SK-N-SH (cell line): ENCODE measurements at regions not wholly inside any gene's neighbourhood (a gene's known extent, or its start where the extent isn't known, plus 50 kb on each side); places are given as distances from the start of the nearest gene placed in this dataset.

Experiments
- CTCF ChIA-PET: fragments of 300-600, 350-600 bp; formaldehyde crosslinking; extraction: SDS; loops from one replicate; lab custom pipeline; 2021; lab: Yijun Ruan, JAX
- POLR2A ChIA-PET: fragments of 350-600 bp; sonication (Branson Sonifier 250); formaldehyde crosslinking; extraction: SDS; loops from one replicate; lab custom pipeline; 2020; ENCODE audit warnings: antibody characterized with exemption, inconsistent platforms; lab: Yijun Ruan, JAX
- DNase-seq: peaks from one replicate; pipeline ENCODE4 v3.0.0; 2012
- H2AFZ ChIP-seq: fragments of 200-600 bp; sonication (generic); 2 replicates; pipeline ENCODE4 v1.8.1; 2016; ENCODE audit warnings: antibody characterized with exemption, mild to moderate bottlenecking, low read depth
- H3F3A ChIP-seq: fragments of 200-600 bp; sonication (generic); replicated peaks from 2 replicates; pipeline ENCODE3; 2016; ENCODE audit warnings: antibody characterized with exemption, mild to moderate bottlenecking; ENCODE audit not compliant: insufficient read depth
- H3K27ac ChIP-seq, 2 experiments: fragments of 200-500 bp in 1 of 2; fragments of 200-600 bp in 1 of 2; sonication (Bioruptor generic) in 1 of 2; sonication (generic), shearing (Covaris generic) in 1 of 2; 2 replicates each; pipeline versions ENCODE4 v1.5.1 to v1.6.1; 2014 to 2016; ENCODE audit warnings: low read depth in 2 of 2, inconsistent platforms in 1 of 2, low read length in 1 of 2, mild to moderate bottlenecking in 1 of 2, mixed read lengths in 1 of 2
- H3K27me3 ChIP-seq: fragments of 200-600 bp; sonication (generic), shearing (Covaris generic); 2 replicates; pipeline ENCODE4 v1.6.1; 2016; ENCODE audit warnings: mixed run types; ENCODE audit not compliant: insufficient read depth
- H3K36me3 ChIP-seq, 2 experiments: fragments of 200-500 bp in 1 of 2; fragments of 200-600 bp in 1 of 2; sonication (Bioruptor generic) in 1 of 2; sonication (generic) in 1 of 2; replicated peaks in 1 of 2; 2 replicates each; pipeline versions ENCODE3 to v1.5.1; 2014 to 2016; ENCODE audit warnings: low read length in 1 of 2, mild to moderate bottlenecking in 1 of 2; ENCODE audit not compliant: insufficient read depth in 2 of 2, control insufficient read depth in 1 of 2
- H3K4me1 ChIP-seq, 2 experiments: fragments of 200-500 bp in 1 of 2; fragments of 200-600 bp in 1 of 2; sonication (Bioruptor generic) in 1 of 2; sonication (generic), shearing (Covaris generic) in 1 of 2; 2 replicates each; pipeline versions ENCODE4 v1.5.1 to v1.6.1; 2014 to 2016; ENCODE audit warnings: low read depth in 1 of 2, low read length in 1 of 2, mixed run types in 1 of 2; ENCODE audit not compliant: insufficient read depth in 2 of 2, control insufficient read depth in 1 of 2
- H3K4me2 ChIP-seq: fragments of 200-600 bp; sonication (generic), shearing (Covaris generic); 2 replicates; pipeline ENCODE4 v1.6.1; 2017; ENCODE audit warnings: mixed run types
- H3K4me3 ChIP-seq, 2 experiments: fragments of 200-500 bp in 1 of 2; fragments of 200-600 bp in 1 of 2; sonication (Bioruptor generic) in 1 of 2; sonication (generic), shearing (Covaris generic) in 1 of 2; 2 replicates each; pipeline versions ENCODE4 v1.5.1 to v1.8.1; 2014 to 2016; ENCODE audit warnings: low read depth in 2 of 2, inconsistent platforms in 1 of 2, low read length in 1 of 2, mild to moderate bottlenecking in 1 of 2, mixed read lengths in 1 of 2, moderate library complexity in 1 of 2
- H3K79me2 ChIP-seq: fragments of 200-600 bp; sonication (generic); 2 replicates; pipeline ENCODE4 v1.8.1; 2017; ENCODE audit warnings: mild to moderate bottlenecking; ENCODE audit not compliant: insufficient read depth
- H3K9ac ChIP-seq: fragments of 200-600 bp; sonication (generic); 2 replicates; pipeline ENCODE4 v1.6.1; 2017; ENCODE audit warnings: mixed run types
- H3K9me2 ChIP-seq: fragments of 200-600 bp; sonication (generic); 2 replicates; pipeline ENCODE4 v1.6.1; 2017; ENCODE audit warnings: mixed run types
- H3K9me3 ChIP-seq: fragments of 200-600 bp; sonication (generic); 2 replicates; pipeline ENCODE4 v1.6.1; 2017; ENCODE audit warnings: mixed run types, mild to moderate bottlenecking, moderate library complexity
- H4K20me1 ChIP-seq: fragments of 200-600 bp; sonication (generic); 2 replicates; pipeline ENCODE4 v1.6.1; 2017; ENCODE audit warnings: mild to moderate bottlenecking, mixed run types; ENCODE audit not compliant: insufficient read depth
- CHD2 ChIP-seq: fragments of 150-350 bp; IDR thresholded peaks from 2 replicates; pipeline ENCODE4 v1.6.1; 2018; ENCODE audit warnings: low read length; ENCODE audit not compliant: partially characterized antibody
- CTCF ChIP-seq: fragments of 200-600 bp; sonication (generic); IDR thresholded peaks from 2 replicates; pipeline ENCODE4 v1.6.1; 2017; ENCODE audit warnings: antibody characterized with exemption, mild to moderate bottlenecking, moderate library complexity
- ELF1 ChIP-seq: IDR thresholded peaks from 2 replicates; pipeline ENCODE4 v1.4.0; 2012
- FOSL2 ChIP-seq: IDR thresholded peaks from 2 replicates; pipeline ENCODE4 v1.4.0; 2012; ENCODE audit warnings: low read depth, mild to moderate bottlenecking, moderate library complexity, borderline replicate concordance
- GATA2 ChIP-seq: sonication (generic); formaldehyde crosslinking; IDR thresholded peaks from 2 replicates; pipeline ENCODE4 v1.5.0; 2020; ENCODE audit warnings: mild to moderate bottlenecking, missing genetic modification reagents
- JUND ChIP-seq: IDR thresholded peaks from 2 replicates; pipeline ENCODE4 v1.4.0; 2012
- MAX ChIP-seq: IDR thresholded peaks from 2 replicates; pipeline ENCODE4 v1.4.0; 2012; ENCODE audit warnings: low read depth
- MEF2A ChIP-seq: IDR thresholded peaks from 2 replicates; pipeline ENCODE4 v1.4.0; 2012; ENCODE audit warnings: low read depth, borderline replicate concordance
- NRF1 ChIP-seq: IDR thresholded peaks from 2 replicates; pipeline ENCODE4 v1.6.1; 2012; ENCODE audit warnings: low read depth, mild to moderate bottlenecking, low read length
- RAD21 ChIP-seq: IDR thresholded peaks from 2 replicates; pipeline ENCODE4 v1.6.1; 2012; ENCODE audit warnings: mild to moderate bottlenecking, low read length
- RXRA ChIP-seq: IDR thresholded peaks from 2 replicates; pipeline ENCODE4 v1.4.0; 2012; ENCODE audit warnings: low read depth, mild to moderate bottlenecking, borderline replicate concordance
- SIN3A ChIP-seq: IDR thresholded peaks from 2 replicates; pipeline ENCODE4 v1.6.1; 2012; ENCODE audit warnings: low read depth, mild to moderate bottlenecking, low read length, moderate library complexity, borderline replicate concordance
- USF1 ChIP-seq: IDR thresholded peaks from 2 replicates; pipeline ENCODE4 v1.4.0; 2012; ENCODE audit warnings: low read depth, borderline replicate concordance
- YY1 ChIP-seq: IDR thresholded peaks from 2 replicates; pipeline ENCODE4 v1.4.0; 2012; ENCODE audit warnings: low read depth, mild to moderate bottlenecking
- ZBTB33 ChIP-seq: IDR thresholded peaks from 2 replicates; pipeline ENCODE4 v1.4.0; 2012; ENCODE audit warnings: low read depth, borderline replicate concordance
- WGBS: methylation state at CpG from one replicate; pipeline ENCODE4 v1.1.6; 2017; ENCODE audit warnings: low lambda C conversion rate; 5-methylcytosine and 5-hydroxymethylcytosine counted together

GRCh38 chr12:131612092-131612755 lies 98.7 kb upstream of the SFSWAP start:
- POLR2A ChIA-PET: no interaction called here

GRCh38 chr12:131613186-131613585 lies 97.7 kb upstream of the SFSWAP start:
- TF ChIP-seq CTCF (no peak), GATA2 (CRISPR knock-in tag) (no peak), SIN3A (no peak), ZBTB33 (no peak), NRF1 (no peak), MEF2A (no peak), YY1 (no peak), CHD2 (no peak), FOSL2 (no peak), ELF1 (no peak)
- TF ChIP-seq, all 33 proteins: peak for 0
- Histone ChIP-seq H2AFZ (no peak overlapping the region), H3K27ac (no peak overlapping the region), H3K27me3 (no peaks in the 10 kb centered on the region), H3K9me2 (no peaks in the 10 kb centered on the region), H3K4me2 (no peak overlapping the region), H4K20me1 (no peaks in the 10 kb centered on the region), H3K4me3 (no peak overlapping the region), H3K9me3 (no peaks in the 10 kb centered on the region), H3K79me2 (no peaks in the 10 kb centered on the region), H3K9ac (no peak overlapping the region), H3K36me3 (no peaks in the 10 kb centered on the region), H3K4me1 (no peaks in the 10 kb centered on the region; a peak in 1 of 4 replicates), H3F3A (no peaks in the 10 kb centered on the region)
- DNase-seq: no peak
- ChIA-PET CTCF (interaction anchor here (0.7 kb wide), 1 partner anchor 26 kb away, joined by 3 read pairs; no protein-coding TSS in a partner anchor), POLR2A (no interaction called here)
- WGBS: 43% methylated on average over 4 of the region's 11 CpGs

More at GRCh38 chr12:131612092-131612755, 98.7 kb upstream of the SFSWAP start:
- H2AFZ ChIP-seq: no peak overlapping the region
- no peaks in the 10 kb centered on the region for H3K79me2 ChIP-seq
- no peaks in the 10 kb centered on the region for H3K9me3 ChIP-seq
- H3K4me2 ChIP-seq: no peak overlapping the region
- H3K4me3 ChIP-seq: no peak overlapping the region
- H3K9ac ChIP-seq: no peak overlapping the region
- 66% methylated on average over 17 of the region's 21 CpGs for WGBS
- no peak overlapping the region for H3K27ac ChIP-seq
- H3K4me1 ChIP-seq: no peaks in the 10 kb centered on the region; a peak in 1 of 4 replicates
- TF ChIP-seq MAX (no peak), CTCF (no peak), RXRA (no peak), CHD2 (no peak), JUND (no peak), RAD21 (no peak), SIN3A (no peak), USF1 (no peak)
- TF ChIP-seq, all 33 proteins: peak for 0
- H3F3A ChIP-seq: no peaks in the 10 kb centered on the region
- no peak for DNase-seq
- H4K20me1 ChIP-seq: no peaks in the 10 kb centered on the region
- H3K9me2 ChIP-seq: no peaks in the 10 kb centered on the region
- CTCF ChIA-PET: no interaction called here
- no peaks in the 10 kb centered on the region for H3K36me3 ChIP-seq
- no peaks in the 10 kb centered on the region for H3K27me3 ChIP-seq
